ENCODE measurements at regions not wholly inside any gene's neighbourhood (a gene's known extent, or its start where the extent isn't known, plus 50 kb on each side); places are given as distances from the start of the nearest gene placed in this dataset.

DNA sequence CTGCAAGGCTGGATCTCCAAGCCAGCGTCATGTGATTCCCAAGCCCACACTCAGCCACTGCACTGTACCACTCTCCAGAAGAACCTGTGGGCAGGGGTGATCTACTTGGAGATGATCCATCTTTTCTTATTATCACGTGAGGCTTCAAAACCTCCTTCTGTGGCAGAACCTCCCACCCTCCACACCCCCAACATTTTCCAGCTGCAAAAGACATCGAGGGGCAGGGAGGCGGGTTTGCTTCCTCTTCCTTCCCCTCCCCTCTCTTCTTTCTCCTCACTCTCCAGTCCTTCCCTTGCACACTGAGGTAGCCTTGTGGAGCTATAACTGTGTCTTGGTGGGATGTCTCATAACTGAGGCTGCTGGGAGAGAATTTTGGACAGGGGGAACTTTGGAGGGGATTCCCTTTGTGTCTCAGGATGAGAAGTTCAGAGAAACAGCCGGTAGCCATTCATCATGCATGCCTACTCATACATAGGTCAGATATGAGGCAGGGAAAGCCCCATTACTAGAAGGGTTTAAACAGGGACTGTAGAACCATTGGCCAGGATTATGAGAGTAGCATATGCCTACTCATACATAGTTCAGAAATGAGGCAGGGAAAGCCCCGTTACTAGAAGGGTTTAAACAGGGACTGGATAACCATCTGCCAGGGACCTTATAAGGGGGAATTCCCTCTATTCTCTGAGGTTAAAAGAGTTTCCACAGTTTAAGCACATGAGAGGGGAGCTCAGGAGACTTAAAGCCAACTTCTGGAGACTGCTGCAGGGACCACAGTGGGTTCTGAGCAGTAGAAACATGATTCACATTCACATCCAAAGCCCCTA, 420.7 kb upstream of the CADM1 start:
- H3K27me3 Mint-ChIP-seq: peaks cover 1% of the 10 kb centered on the region
- peaks cover 0 to 3% (median 0%) of the 10 kb centered on the region in 3 donors for H3K9me3 Mint-ChIP-seq
- peaks cover 3% of the 10 kb centered on the region for H3K36me3 Mint-ChIP-seq
- H3K27ac Mint-ChIP-seq: peak overlapping the region in 1 of 3 donors; percentile 40
- H3K4me3 Mint-ChIP-seq: no peak overlapping the region
- peaks cover 22 to 34% (median 24%) of the 10 kb centered on the region in 3 donors for H3K4me1 Mint-ChIP-seq

DNA sequence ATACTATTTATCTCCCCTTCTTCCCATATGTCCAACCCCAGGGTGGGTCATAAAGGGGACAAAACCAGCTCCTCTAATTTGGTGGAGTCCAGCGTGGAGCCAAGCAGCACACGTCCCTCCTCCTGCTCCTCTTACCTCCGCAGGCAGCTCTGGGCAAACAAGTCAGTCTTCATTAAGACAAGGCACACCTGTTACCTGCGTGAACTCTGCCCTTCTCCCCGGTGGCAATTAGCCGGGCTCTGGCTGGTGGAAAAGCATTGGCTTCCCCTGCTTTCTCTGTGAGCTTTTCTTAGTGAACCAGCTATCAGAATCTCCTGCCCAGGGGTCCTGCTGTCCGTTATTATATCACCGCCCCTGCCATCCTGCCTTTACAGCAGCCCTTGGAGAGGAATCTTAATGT, 418.7 kb upstream of the CADM1 start:
- peaks cover 0 to 3% (median 0%) of the 10 kb centered on the region in 3 donors for H3K9me3 Mint-ChIP-seq
- H3K4me3 Mint-ChIP-seq: peak overlapping the region in 1 of 4 donors; percentile 47
- peaks cover 5% of the 10 kb centered on the region for H3K27me3 Mint-ChIP-seq
- no peak overlapping the region for H3K27ac Mint-ChIP-seq
- H3K4me1 Mint-ChIP-seq: peaks cover 15 to 31% (median 15%) of the 10 kb centered on the region in 3 donors
- H3K36me3 Mint-ChIP-seq: peaks cover 3% of the 10 kb centered on the region

DNA sequence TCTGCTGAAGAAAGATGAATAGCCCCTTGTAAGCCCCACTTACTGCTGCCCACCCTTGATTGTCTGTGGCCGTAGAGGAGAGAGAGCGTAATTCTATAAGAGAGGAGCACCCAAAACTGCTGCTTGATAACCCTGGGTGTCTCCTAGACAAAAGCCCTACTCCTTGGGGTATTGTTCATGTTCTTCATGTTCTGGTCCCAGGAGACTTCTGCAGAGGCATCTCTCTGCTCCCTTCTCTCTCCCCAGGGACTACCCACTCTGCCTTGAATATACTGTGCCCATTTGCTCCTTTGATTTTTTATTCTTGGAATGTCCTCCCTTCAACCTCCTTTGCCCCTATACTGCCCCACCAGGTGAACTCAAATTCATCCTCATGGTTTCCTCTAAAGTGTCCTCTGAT, 417.8 kb upstream of the CADM1 start:
- no peak overlapping the region for H3K27ac Mint-ChIP-seq
- peaks cover 15 to 28% (median 15%) of the 10 kb centered on the region in 3 donors for H3K4me1 Mint-ChIP-seq
- H3K4me3 Mint-ChIP-seq: peak overlapping the region in 1 of 4 donors; percentile 71
- H3K9me3 Mint-ChIP-seq: peaks cover 0 to 3% (median 0%) of the 10 kb centered on the region in 3 donors
- peaks cover 3% of the 10 kb centered on the region for H3K36me3 Mint-ChIP-seq
- H3K27me3 Mint-ChIP-seq: peaks cover 5% of the 10 kb centered on the region

GRCh38 chr11:115921540-115921939, 417.3 kb upstream of the CADM1 start:
- H3K9me3 Mint-ChIP-seq: peaks cover 0 to 3% (median 0%) of the 10 kb centered on the region in 3 donors
- peaks cover 5% of the 10 kb centered on the region for H3K27me3 Mint-ChIP-seq
- H3K4me3 Mint-ChIP-seq: peak overlapping the region in 1 of 4 donors; percentile 71
- peaks cover 3% of the 10 kb centered on the region for H3K36me3 Mint-ChIP-seq
- no peak overlapping the region for H3K27ac Mint-ChIP-seq
- H3K4me1 Mint-ChIP-seq: peaks cover 14 to 27% (median 15%) of the 10 kb centered on the region in 3 donors

DNA sequence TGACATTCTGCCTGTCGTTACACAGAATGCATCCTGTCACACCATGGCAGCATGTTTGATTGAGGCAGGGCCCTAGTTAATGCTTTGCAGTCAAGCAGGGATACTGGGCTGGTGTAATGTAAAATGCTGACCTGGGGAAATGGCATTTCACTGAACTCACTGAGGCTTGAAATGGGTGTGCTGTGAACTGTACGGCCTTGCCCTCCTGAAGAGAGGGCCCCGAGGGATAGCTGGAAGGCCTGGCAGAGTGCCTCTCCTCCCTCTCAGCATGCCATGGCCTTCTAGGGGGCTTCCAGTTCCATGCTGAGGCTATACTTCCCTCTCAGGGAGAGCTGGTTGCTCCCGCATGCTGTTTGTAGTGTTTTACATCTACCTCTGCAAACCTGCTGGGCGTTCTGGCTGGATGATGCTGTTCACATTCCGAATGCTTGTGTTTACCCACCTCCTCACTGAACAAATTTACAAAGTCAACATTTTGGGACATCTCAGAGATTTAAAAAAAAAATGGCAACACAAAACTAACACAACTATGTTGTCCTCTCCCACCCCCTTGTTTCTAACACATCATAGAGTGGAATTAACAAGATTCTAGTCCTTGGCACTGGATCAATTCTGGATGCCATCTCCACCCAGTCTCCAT, 416.7 kb upstream of the CADM1 start:
- Mint-ChIP-seq H3K9me3 (peaks cover 0 to 3% (median 0%) of the 10 kb centered on the region in 3 donors), H3K4me3 (no peak overlapping the region), H3K27ac (peak overlapping the region in 1 of 3 donors; percentile 13), H3K4me1 (peaks cover 9 to 24% (median 15%) of the 10 kb centered on the region in 3 donors), H3K27me3 (peaks cover 5% of the 10 kb centered on the region), H3K36me3 (peaks cover 3% of the 10 kb centered on the region)

- Mint-ChIP-seq H3K27ac (no peak overlapping the region), H3K9me3 (peaks cover 0 to 3% (median 0%) of the 10 kb centered on the region in 3 donors), H3K4me1 (peaks cover 5 to 20% (median 9%) of the 10 kb centered on the region in 3 donors), H3K4me3 (no peak overlapping the region), H3K27me3 (peaks cover 5% of the 10 kb centered on the region), H3K36me3 (peaks cover 3% of the 10 kb centered on the region)
Measured at GRCh38 chr11:115920092-115920461, 415.9 kb upstream of the CADM1 start.

- Mint-ChIP-seq H3K9me3 (peaks cover 0 to 3% (median 0%) of the 10 kb centered on the region in 3 donors), H3K27ac (no peak overlapping the region), H3K4me3 (no peak overlapping the region)
Measured at GRCh38 chr11:115919341-115920091, 415.3 kb upstream of the CADM1 start.

DNA sequence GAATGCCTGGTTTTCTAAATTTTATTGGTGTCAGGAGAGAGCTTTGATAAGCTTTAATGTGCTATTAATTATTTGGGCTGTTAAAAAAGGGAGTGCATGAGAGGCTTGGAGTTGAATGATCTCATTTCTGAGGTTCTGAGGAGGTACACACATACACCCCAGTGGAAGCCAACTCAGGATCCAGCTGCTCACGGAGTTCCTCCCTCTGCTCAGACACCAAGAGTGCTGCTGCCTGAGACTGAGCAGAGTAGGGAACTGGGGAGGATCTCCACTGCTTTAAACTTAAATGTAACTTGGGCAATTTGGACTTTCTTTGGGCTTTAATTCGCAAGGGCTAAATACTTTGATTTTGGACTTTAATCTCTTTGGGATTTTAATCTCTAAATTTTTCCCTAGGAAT, 414.4 kb upstream of the CADM1 start:
- Mint-ChIP-seq H3K4me3 (no peak overlapping the region), H3K27ac (no peak overlapping the region), H3K36me3 (peaks cover 3% of the 10 kb centered on the region), H3K4me1 (peaks cover 3 to 16% (median 7%) of the 10 kb centered on the region in 3 donors), H3K9me3 (peaks cover 0 to 3% (median 0%) of the 10 kb centered on the region in 3 donors), H3K27me3 (peaks cover 5% of the 10 kb centered on the region)

More at GRCh38 chr11:115919341-115920091, 415.3 kb upstream of the CADM1 start:
- Mint-ChIP-seq H3K4me1 (peaks cover 3 to 16% (median 7%) of the 10 kb centered on the region in 3 donors), H3K36me3 (peaks cover 3% of the 10 kb centered on the region), H3K27me3 (peaks cover 5% of the 10 kb centered on the region)

DNA sequence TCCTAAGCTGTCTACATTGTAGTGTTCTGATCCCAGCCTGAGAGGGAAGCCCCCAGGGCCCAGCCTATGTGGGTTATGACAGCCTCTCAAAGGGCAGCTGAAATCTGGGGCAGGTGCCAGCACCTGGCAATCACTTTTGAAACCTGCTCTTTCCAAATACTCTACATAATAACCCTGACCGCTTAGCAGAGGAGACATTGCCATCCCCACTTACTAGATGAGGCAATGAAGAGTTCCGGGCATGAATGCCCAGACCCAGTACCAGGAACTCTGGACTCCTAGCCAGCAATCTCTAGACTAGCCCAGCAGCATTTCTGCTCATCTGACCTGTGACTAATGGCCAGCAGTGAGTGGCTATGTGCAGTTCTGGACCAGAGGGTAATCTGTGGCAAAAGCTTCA, 412.4 kb upstream of the CADM1 start:
- H3K9me3 Mint-ChIP-seq: peaks cover 0 to 3% (median 0%) of the 10 kb centered on the region in 3 donors
- H3K4me1 Mint-ChIP-seq: peaks cover 2 to 13% (median 3%) of the 10 kb centered on the region in 3 donors
- no peak overlapping the region for H3K4me3 Mint-ChIP-seq
- no peak overlapping the region for H3K27ac Mint-ChIP-seq
- H3K27me3 Mint-ChIP-seq: peaks cover 4% of the 10 kb centered on the region
- no peaks in the 10 kb centered on the region for H3K36me3 Mint-ChIP-seq

- Mint-ChIP-seq H3K27ac (no peak overlapping the region), H3K36me3 (no peaks in the 10 kb centered on the region), H3K27me3 (no peaks in the 10 kb centered on the region), H3K4me3 (peak overlapping the region in 1 of 4 donors; percentile 58), H3K9me3 (no peaks in the 10 kb centered on the region), H3K4me1 (peaks cover 0 to 4% (median 2%) of the 10 kb centered on the region in 3 donors)
Measured at GRCh38 chr11:115912484-115912945, 408.3 kb upstream of the CADM1 start.

- peaks cover 3% of the 10 kb centered on the region for H3K27me3 Mint-ChIP-seq
- no peak overlapping the region for H3K27ac Mint-ChIP-seq
- no peaks in the 10 kb centered on the region for H3K36me3 Mint-ChIP-seq
- peaks cover 0 to 4% (median 2%) of the 10 kb centered on the region in 3 donors for H3K4me1 Mint-ChIP-seq
- no peaks in the 10 kb centered on the region for H3K9me3 Mint-ChIP-seq
- peak overlapping the region in 2 of 4 donors; percentile 17 to 58 for H3K4me3 Mint-ChIP-seq
Measured at GRCh38 chr11:115911613-115912346, 407.6 kb upstream of the CADM1 start.

- H3K27ac Mint-ChIP-seq: no peak overlapping the region
- H3K4me1 Mint-ChIP-seq: peaks cover 0 to 4% (median 2%) of the 10 kb centered on the region in 3 donors
- no peaks in the 10 kb centered on the region for H3K36me3 Mint-ChIP-seq
- peaks cover 4% of the 10 kb centered on the region for H3K27me3 Mint-ChIP-seq
- H3K4me3 Mint-ChIP-seq: no peak overlapping the region
- H3K9me3 Mint-ChIP-seq: no peaks in the 10 kb centered on the region
Measured at GRCh38 chr11:115910379-115910778, 406.2 kb upstream of the CADM1 start.

DNA sequence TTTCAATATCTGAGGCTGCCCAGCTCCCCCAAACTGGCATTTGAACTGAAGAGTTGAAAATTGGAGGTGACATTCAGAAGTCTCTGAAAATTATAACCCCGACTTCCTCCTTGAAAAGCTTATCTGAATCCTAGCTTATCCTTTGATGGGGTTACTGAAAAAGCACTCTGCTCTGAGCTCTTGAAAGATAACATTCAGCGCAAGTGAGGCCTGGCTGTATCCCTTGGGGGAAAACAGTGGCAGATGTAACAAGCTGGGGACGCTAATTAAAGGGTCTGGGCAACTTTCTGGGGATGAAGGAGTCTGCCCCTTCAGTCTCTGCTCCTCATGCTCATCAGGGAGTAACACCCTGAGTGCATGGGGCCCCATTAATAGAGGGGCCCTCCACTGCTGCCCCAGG, 402.0 kb upstream of the CADM1 start:
- H3K9me3 Mint-ChIP-seq: no peaks in the 10 kb centered on the region
- H3K27ac Mint-ChIP-seq: no peak overlapping the region
- no peaks in the 10 kb centered on the region for H3K4me1 Mint-ChIP-seq
- H3K27me3 Mint-ChIP-seq: peaks cover 4% of the 10 kb centered on the region
- no peak overlapping the region for H3K4me3 Mint-ChIP-seq
- H3K36me3 Mint-ChIP-seq: no peaks in the 10 kb centered on the region

GRCh38 chr11:115905341-115906000, 401.3 kb upstream of the CADM1 start:
- H3K27ac Mint-ChIP-seq: no peak overlapping the region
- H3K36me3 Mint-ChIP-seq: no peaks in the 10 kb centered on the region
- H3K4me3 Mint-ChIP-seq: no peak overlapping the region

More at GRCh38 chr11:115905341-115906000, 401.3 kb upstream of the CADM1 start:
- Mint-ChIP-seq H3K4me1 (no peaks in the 10 kb centered on the region), H3K27me3 (peaks cover 4% of the 10 kb centered on the region), H3K9me3 (no peaks in the 10 kb centered on the region)

All from IgD-negative memory B cell (primary cell).